PC-3 (cell line): ENCODE measurements at regions not wholly inside any gene's neighbourhood (a gene's known extent, or its start where the extent isn't known, plus 50 kb on each side); places are given as distances from the start of the nearest gene placed in this dataset.

ENCODE experiments used
- ATAC-seq: fragments of 200-7000 bp; cut with Tn5 transposase; 2 replicates; pipeline ENCODE4 v1.9.1; 2020; ENCODE audit warnings: mild to moderate bottlenecking, moderate library complexity
- BruUV-seq: library from RNA; stranded (reverse); fragments of 400-500 nt; replicated peaks from 2 replicates; lab custom pipeline; 2021; lab: Mats Ljungman, UMichigan
- CTCF ChIA-PET: fragments of 300-600 bp; sonication (Branson Sonifier 250); formaldehyde crosslinking; loops from one replicate; lab custom pipeline; 2022; ENCODE audit warnings: antibody characterized with exemption; lab: Charles Lee
- POLR2A ChIA-PET: fragments of 300-600 bp; sonication (Branson Sonifier 250); formaldehyde crosslinking; loops from one replicate; lab custom pipeline; 2022; ENCODE audit warnings: antibody characterized with exemption; ENCODE audit not compliant: unreplicated experiment; lab: Charles Lee
- DNase-seq: peaks from one replicate; pipeline ENCODE4 v3.0.0-alpha.2; 2015
- H2AFZ ChIP-seq: fragments of 300-600 bp; sonication (generic); 2 replicates; pipeline ENCODE4 v1.6.0; 2016; ENCODE audit warnings: antibody characterized with exemption, low read length
- H3F3A ChIP-seq: fragments of 300-600 bp; sonication (generic); one replicate; pipeline ENCODE4 v1.6.0; 2017; ENCODE audit warnings: antibody characterized with exemption, low read length, control low read depth, mild to moderate bottlenecking; ENCODE audit not compliant: unreplicated experiment
- H3K27ac ChIP-seq: fragments of 300-600 bp; sonication (generic); 2 replicates; pipeline ENCODE4 v1.5.1; 2016; ENCODE audit warnings: mild to moderate bottlenecking, low read length
- H3K27me3 ChIP-seq: fragments of 300-600 bp; sonication (generic); 2 replicates; pipeline ENCODE4 v1.6.1; 2016; ENCODE audit warnings: low read length, mixed read lengths
- H3K36me3 ChIP-seq: fragments of 300-600 bp; sonication (generic); 2 replicates; pipeline ENCODE4 v1.6.1; 2016; ENCODE audit warnings: low read depth, mixed run types, low read length, mixed read lengths
- H3K4me1 ChIP-seq: fragments of 300-600 bp; sonication (generic); 2 replicates; pipeline ENCODE4 v1.5.1; 2016; ENCODE audit warnings: low read length; ENCODE audit not compliant: insufficient read depth
- H3K4me2 ChIP-seq: fragments of 300-600 bp; sonication (generic); 2 replicates; pipeline ENCODE4 v1.6.0; 2016; ENCODE audit warnings: low read length
- H3K4me3 ChIP-seq: fragments of 300-600 bp; sonication (generic); 2 replicates; pipeline ENCODE4 v1.5.1; 2016; ENCODE audit warnings: mild to moderate bottlenecking, low read length, mixed read lengths
- H3K79me2 ChIP-seq: fragments of 300-600 bp; sonication (generic); 2 replicates; pipeline ENCODE4 v1.6.1; 2017; ENCODE audit warnings: low read length, mixed read lengths
- H3K9ac ChIP-seq: fragments of 300-600 bp; sonication (generic); 2 replicates; pipeline ENCODE4 v1.6.0; 2016; ENCODE audit warnings: mild to moderate bottlenecking, low read length
- H3K9me2 ChIP-seq: fragments of 300-600 bp; sonication (generic); replicated peaks from 2 replicates; pipeline ENCODE4 v1.6.1; 2016; ENCODE audit warnings: mixed run types, low read length, mixed read lengths
- H3K9me3 ChIP-seq: fragments of 300-600 bp; sonication (generic); 2 replicates; pipeline ENCODE4 v1.6.1; 2016; ENCODE audit warnings: low read length, mixed read lengths
- H4K20me1 ChIP-seq: fragments of 300-600 bp; sonication (generic); 2 replicates; pipeline ENCODE4 v1.6.1; 2016; ENCODE audit warnings: low read length, mixed read lengths
- EZH2 ChIP-seq: fragments of 300-600 bp; sonication (generic); IDR thresholded peaks from one replicate; pipeline ENCODE4 v1.6.1; 2017; ENCODE audit warnings: antibody characterized with exemption, mild to moderate bottlenecking, low read length; ENCODE audit not compliant: unreplicated experiment
- EZH2phosphoT487 ChIP-seq: fragments of 300-600 bp; sonication (generic); IDR thresholded peaks from 2 replicates; pipeline ENCODE4 v1.6.1; 2018; ENCODE audit warnings: mild to moderate bottlenecking, antibody characterized with exemption, low read length, borderline replicate concordance
- intact Hi-C: fragments of 100-400 bp; cut with micrococcal nuclease; formaldehyde crosslinking; loops from 2 replicates; pipeline ENCODE4 v1.9.0; 2023
- TF ChIP-seq, protein P1 (sequence below): fragments of 300-600 bp; sonication (generic); conservative IDR thresholded peaks from 2 replicates; pipeline ENCODE4 v1.5.1; 2017; ENCODE audit warnings: antibody characterized with exemption, low read depth, mild to moderate bottlenecking, low read length

DNA sequence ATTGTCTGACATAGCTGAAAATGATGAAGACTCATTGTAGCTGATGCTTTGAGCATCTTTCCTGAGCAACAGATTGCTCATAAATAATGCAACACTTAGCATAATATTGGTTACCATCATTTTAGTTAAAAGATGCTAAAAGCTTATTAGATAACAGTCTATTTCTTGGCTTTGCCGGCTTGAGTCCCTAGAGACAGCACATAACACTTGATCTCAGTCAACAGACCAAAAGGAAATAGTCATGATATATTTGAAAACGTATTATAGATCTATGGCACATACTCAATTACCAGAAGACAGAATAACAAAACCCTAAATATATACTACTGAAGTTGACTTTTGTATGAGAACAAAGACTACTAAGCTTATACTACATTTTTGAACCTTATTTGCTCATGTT is 846.7 kb upstream of the EPHA5 start:
- intact Hi-C loops = no loop called here

DNA sequence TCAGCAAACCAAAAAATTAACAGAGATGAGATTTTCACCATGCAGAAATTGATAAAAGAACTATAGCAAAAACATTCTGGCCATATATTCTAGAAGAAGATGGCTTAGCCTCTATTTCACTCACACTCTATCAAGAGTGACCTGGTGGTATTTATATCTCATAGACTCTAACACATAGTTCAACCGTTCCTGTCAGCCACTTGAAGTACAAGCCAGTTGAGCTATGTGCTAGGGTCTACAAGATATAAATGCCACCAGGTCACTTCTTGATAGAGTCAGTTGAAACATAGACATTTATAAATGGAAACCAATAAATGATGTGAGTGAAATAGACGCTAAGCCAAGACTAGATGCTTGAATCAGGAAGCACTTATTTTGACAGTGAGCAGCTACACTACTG is 836.7 kb upstream of the EPHA5 start:
- ChIA-PET CTCF (no interaction called here), POLR2A (no interaction called here)
- Histone ChIP-seq H3F3A (no peaks in the 10 kb centered on the region), H3K79me2 (no peaks in the 10 kb centered on the region), H2AFZ (no peak overlapping the region), H3K36me3 (no peaks in the 10 kb centered on the region), H3K27me3 (no peaks in the 10 kb centered on the region), H3K9me2 (no peaks in the 10 kb centered on the region), H3K4me3 (no peak overlapping the region), H3K4me2 (no peak overlapping the region), H3K4me1 (0 out of 2 replicates have a peak, but pooled peaks cover 3% of the 10 kb centered on the region), H3K9ac (no peak overlapping the region), H4K20me1 (no peaks in the 10 kb centered on the region), H3K9me3 (no peaks in the 10 kb centered on the region), H3K27ac (no peak overlapping the region)
- intact Hi-C loops = no loop called here
- ATAC-seq = no peak
- no peak for DNase-seq
- no peak for TF ChIP-seq EZH2
- TF ChIP-seq EZH2phosphoT487 = no peak
- TF ChIP-seq, protein P1, sequence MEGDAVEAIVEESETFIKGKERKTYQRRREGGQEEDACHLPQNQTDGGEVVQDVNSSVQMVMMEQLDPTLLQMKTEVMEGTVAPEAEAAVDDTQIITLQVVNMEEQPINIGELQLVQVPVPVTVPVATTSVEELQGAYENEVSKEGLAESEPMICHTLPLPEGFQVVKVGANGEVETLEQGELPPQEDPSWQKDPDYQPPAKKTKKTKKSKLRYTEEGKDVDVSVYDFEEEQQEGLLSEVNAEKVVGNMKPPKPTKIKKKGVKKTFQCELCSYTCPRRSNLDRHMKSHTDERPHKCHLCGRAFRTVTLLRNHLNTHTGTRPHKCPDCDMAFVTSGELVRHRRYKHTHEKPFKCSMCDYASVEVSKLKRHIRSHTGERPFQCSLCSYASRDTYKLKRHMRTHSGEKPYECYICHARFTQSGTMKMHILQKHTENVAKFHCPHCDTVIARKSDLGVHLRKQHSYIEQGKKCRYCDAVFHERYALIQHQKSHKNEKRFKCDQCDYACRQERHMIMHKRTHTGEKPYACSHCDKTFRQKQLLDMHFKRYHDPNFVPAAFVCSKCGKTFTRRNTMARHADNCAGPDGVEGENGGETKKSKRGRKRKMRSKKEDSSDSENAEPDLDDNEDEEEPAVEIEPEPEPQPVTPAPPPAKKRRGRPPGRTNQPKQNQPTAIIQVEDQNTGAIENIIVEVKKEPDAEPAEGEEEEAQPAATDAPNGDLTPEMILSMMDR = no peak
- BruUV-seq = no TSS peak

More for the DNA sequence above, 846.7 kb upstream of the EPHA5 start:
- H2AFZ ChIP-seq = no peak overlapping the region
- no peaks in the 10 kb centered on the region for H4K20me1 ChIP-seq
- H3K4me3 ChIP-seq = no peak overlapping the region
- no peaks in the 10 kb centered on the region for H3K9me3 ChIP-seq
- H3K36me3 ChIP-seq = no peaks in the 10 kb centered on the region
- ChIA-PET POLR2A (no interaction called here), CTCF (no interaction called here)
- no peak for DNase-seq
- no TSS peak for BruUV-seq
- no peak overlapping the region for H3K9ac ChIP-seq
- ATAC-seq = no peak
- H3K27me3 ChIP-seq = no peaks in the 10 kb centered on the region
- H3K4me1 ChIP-seq = no peaks in the 10 kb centered on the region
- TF ChIP-seq EZH2phosphoT487 = no peak
- H3F3A ChIP-seq = no peaks in the 10 kb centered on the region
- no peak overlapping the region for H3K4me2 ChIP-seq
- no peaks in the 10 kb centered on the region for H3K79me2 ChIP-seq
- H3K9me2 ChIP-seq = no peaks in the 10 kb centered on the region
- H3K27ac ChIP-seq = no peak overlapping the region

DNA sequence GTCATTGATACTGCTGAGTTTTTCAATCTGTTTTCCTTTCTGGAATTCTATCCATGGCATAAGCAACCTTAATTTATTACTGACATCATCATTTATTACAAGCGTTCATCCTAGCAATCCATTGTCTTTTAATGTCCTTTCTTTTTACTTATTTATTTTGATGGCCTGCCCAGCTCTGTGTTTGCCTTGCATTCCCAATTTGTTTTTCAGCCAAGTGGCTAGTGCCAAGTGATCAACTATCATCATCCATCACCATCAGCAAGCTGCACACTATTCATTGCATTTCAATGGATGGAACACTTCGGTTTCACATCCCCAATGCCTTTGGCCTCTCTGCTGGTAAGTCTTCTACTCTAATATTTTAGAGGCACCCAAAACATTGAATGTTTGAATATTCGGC is 831.7 kb upstream of the EPHA5 start:
- Histone ChIP-seq H3K36me3 (no peaks in the 10 kb centered on the region), H3K4me1 (0 out of 2 replicates have a peak, but pooled peaks cover 3% of the 10 kb centered on the region), H3K9me3 (no peaks in the 10 kb centered on the region), H3K79me2 (no peaks in the 10 kb centered on the region), H2AFZ (no peak overlapping the region), H3F3A (no peaks in the 10 kb centered on the region), H3K9ac (no peak overlapping the region), H3K4me2 (no peak overlapping the region), H3K4me3 (no peak overlapping the region), H3K27me3 (no peaks in the 10 kb centered on the region), H3K9me2 (no peaks in the 10 kb centered on the region), H4K20me1 (no peaks in the 10 kb centered on the region), H3K27ac (no peak overlapping the region)
- TF ChIP-seq EZH2 (no peak), EZH2phosphoT487 (no peak)
- TF ChIP-seq, protein P1 = no peak
- ChIA-PET CTCF (no interaction called here), POLR2A (no interaction called here)
- ATAC-seq = no peak
- no peak for DNase-seq
- intact Hi-C loops = no loop called here
- BruUV-seq = no TSS peak
